ENCODE measurements at regions not wholly inside any gene's neighbourhood (a gene's known extent, or its start where the extent isn't known, plus 50 kb on each side); places are given as distances from the start of the nearest gene placed in this dataset.
A peak's percentile ranks its signal among the peaks of the same experiment; 100 is the strongest.
"Not testable (repeated sequence)": the region's sequence is repeated elsewhere in the genome, so short reads cannot be mapped to it uniquely, and the experiment has no call there.

GRCh38 chr3:32632533-32633265, 52.3 kb upstream of the CNOT10 start:
- Histone ChIP-seq H3K27me3 (no peaks in the 10 kb centered on the region), H3K4me3 (no peak overlapping the region), H3K9me3 (no peaks in the 10 kb centered on the region), H3K27ac (no peak overlapping the region), H3K36me3 (no peaks in the 10 kb centered on the region), H3K4me1 (no peaks in the 10 kb centered on the region)
- intact Hi-C loops (cut with DNase I; ENCODE audit: low total_unique reads): no loop called here
- DNase-seq (no peak), ATAC-seq (no peak)
- in situ Hi-C loops (cut with MboI; ENCODE audit: low sequenced_read_pairs in 4 of 4): no loop called here
- TF ChIP-seq POLR2A (IDR thresholded peaks at IDR 0.05) (no peak), CTCF (IDR thresholded peaks at IDR 0.05 in 4 of 5, conservative IDR thresholded peaks at IDR 0.05 in 1 of 5) (no peak)

DNA sequence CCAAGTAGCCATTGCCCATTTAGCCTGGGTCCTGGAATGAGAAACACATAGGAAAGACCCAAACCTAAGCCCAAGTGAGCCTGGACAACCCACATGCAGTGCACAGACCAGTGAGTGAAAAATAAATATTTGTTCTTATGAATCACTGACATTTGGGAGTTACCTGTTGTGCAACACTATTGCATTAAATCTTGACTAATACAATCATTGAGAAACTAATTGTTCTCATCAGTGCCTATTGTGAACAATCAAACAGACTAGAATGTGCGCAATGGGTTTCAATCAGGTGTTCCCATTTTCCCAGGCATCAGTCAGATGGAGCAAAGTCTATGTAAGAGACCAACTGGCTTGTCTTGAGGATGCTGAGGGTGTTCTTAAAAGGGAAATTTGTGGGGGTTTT, 54.7 kb upstream of the CNOT10 start:
- Histone ChIP-seq H3K4me3 (no peak overlapping the region), H3K4me1 (no peaks in the 10 kb centered on the region), H3K27ac (no peak overlapping the region), H3K36me3 (no peaks in the 10 kb centered on the region), H3K9me3 (no peaks in the 10 kb centered on the region), H3K27me3 (no peaks in the 10 kb centered on the region)
- intact Hi-C loops (cut with DNase I; ENCODE audit: low total_unique reads) (no loop called here), in situ Hi-C loops (cut with MboI; ENCODE audit: low sequenced_read_pairs in 4 of 4) (no loop called here)
- TF ChIP-seq POLR2A (IDR thresholded peaks at IDR 0.05): no peak
- TF ChIP-seq CTCF (IDR thresholded peaks at IDR 0.05 in 4 of 5, conservative IDR thresholded peaks at IDR 0.05 in 1 of 5): no peak
- no peak for ATAC-seq
- DNase-seq: no peak

GRCh38 chr3:32626631-32627030, 56.0 kb upstream of the DYNC1LI1 start:
- ATAC-seq: no peak

GRCh38 chr3:32625543-32626176, 55.0 kb upstream of the DYNC1LI1 start:
- not testable (repeated sequence) for ATAC-seq

More at GRCh38 chr3:32626631-32627030, 56.0 kb upstream of the DYNC1LI1 start:
- TF ChIP-seq POLR2A (IDR thresholded peaks at IDR 0.05) (no peak), CTCF (IDR thresholded peaks at IDR 0.05 in 4 of 5, conservative IDR thresholded peaks at IDR 0.05 in 1 of 5) (no peak)
- no peaks in the 10 kb centered on the region for H3K36me3 ChIP-seq
- no peak overlapping the region for H3K27ac ChIP-seq
- no peak overlapping the region for H3K4me3 ChIP-seq
- in situ Hi-C loops (cut with MboI; ENCODE audit: low sequenced_read_pairs in 4 of 4) (no loop called here), intact Hi-C loops (cut with DNase I; ENCODE audit: low total_unique reads) (no loop called here)
- H3K4me1 ChIP-seq: no peaks in the 10 kb centered on the region
- no peaks in the 10 kb centered on the region for H3K27me3 ChIP-seq
- peak in 1 of 2 donors; percentile 21 for DNase-seq
- no peaks in the 10 kb centered on the region for H3K9me3 ChIP-seq

DNA sequence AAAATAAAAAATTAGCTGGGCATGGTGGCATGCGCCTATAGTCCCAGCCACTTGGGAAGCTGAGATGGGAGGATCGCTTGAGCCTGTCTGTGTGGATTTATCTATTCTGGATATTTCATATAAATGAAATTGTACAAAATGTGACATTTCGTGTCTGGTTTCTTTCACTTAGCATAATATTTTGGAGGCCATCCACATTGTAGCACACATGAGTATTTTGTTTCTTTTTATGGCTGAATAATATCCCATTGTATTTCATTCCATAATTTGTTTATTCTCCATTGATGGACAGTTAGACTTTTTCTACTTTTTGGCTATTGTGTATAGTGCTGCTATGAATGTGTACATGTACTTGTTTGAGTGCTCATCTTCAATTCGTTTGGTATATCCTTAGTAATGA, 52.9 kb upstream of the DYNC1LI1 start:
- no peaks in the 10 kb centered on the region for H3K4me1 ChIP-seq
- H3K4me3 ChIP-seq: no peak overlapping the region
- no peak overlapping the region for H3K27ac ChIP-seq
- intact Hi-C loops (cut with DNase I; ENCODE audit: low total_unique reads): no loop called here
- no peak for TF ChIP-seq CTCF (IDR thresholded peaks at IDR 0.05 in 4 of 5, conservative IDR thresholded peaks at IDR 0.05 in 1 of 5)
- TF ChIP-seq POLR2A (IDR thresholded peaks at IDR 0.05): no peak
- H3K36me3 ChIP-seq: no peaks in the 10 kb centered on the region
- DNase-seq: no peak
- ATAC-seq: no peak
- no peaks in the 10 kb centered on the region for H3K27me3 ChIP-seq
- H3K9me3 ChIP-seq: peaks cover 0 to 4% (median 0%) of the 10 kb centered on the region in 3 donors
- in situ Hi-C loops (cut with MboI; ENCODE audit: low sequenced_read_pairs in 4 of 4): no loop called here

More at GRCh38 chr3:32625543-32626176, 55.0 kb upstream of the DYNC1LI1 start:
- intact Hi-C loops (cut with DNase I; ENCODE audit: low total_unique reads); H3K4me1 ChIP-seq; H3K4me3 ChIP-seq; H3K36me3 ChIP-seq; H3K27ac ChIP-seq; H3K9me3 ChIP-seq; DNase-seq; H3K27me3 ChIP-seq; in situ Hi-C loops (cut with MboI; ENCODE audit: low sequenced_read_pairs in 4 of 4): not testable (repeated sequence)

Measured in gastrocnemius medialis (tissue), 4 donors.